Activated CD4-positive, alpha-beta T cell treated with anti-CD3 and anti-CD28 coated beads for 4 hours (primary cell): ENCODE measurements at regions not wholly inside any gene's neighbourhood (a gene's known extent, or its start where the extent isn't known, plus 50 kb on each side); places are given as distances from the start of the nearest gene placed in this dataset.

ENCODE experiments used
- DNase-seq, 2 donors: peaks; one replicate each; pipeline ENCODE4 v3.0.0-alpha.2; 2020

- no peak for DNase-seq
Measured at GRCh38 chr3:102161384-102162006, 273.3 kb upstream of the ZPLD1 start.

DNA sequence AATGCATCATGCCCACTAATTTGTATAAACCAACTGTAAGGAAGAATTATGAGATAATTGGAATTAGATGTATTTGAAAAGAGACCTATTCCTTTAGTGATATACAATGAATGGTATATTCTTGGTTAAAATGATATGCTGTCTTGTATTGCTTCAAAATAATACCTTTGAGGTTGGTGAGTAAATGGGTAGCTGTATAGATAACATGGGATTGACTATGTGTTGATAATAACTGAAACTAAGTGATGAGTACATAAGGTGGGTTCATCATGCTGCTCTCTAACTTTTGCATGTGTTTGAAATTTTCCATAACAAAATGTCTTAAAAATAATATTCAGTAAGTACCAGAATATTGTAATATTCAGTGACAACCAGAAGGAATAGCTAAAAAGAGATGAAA lies 272.6 kb upstream of the ZPLD1 start:
- no peak for DNase-seq

DNA sequence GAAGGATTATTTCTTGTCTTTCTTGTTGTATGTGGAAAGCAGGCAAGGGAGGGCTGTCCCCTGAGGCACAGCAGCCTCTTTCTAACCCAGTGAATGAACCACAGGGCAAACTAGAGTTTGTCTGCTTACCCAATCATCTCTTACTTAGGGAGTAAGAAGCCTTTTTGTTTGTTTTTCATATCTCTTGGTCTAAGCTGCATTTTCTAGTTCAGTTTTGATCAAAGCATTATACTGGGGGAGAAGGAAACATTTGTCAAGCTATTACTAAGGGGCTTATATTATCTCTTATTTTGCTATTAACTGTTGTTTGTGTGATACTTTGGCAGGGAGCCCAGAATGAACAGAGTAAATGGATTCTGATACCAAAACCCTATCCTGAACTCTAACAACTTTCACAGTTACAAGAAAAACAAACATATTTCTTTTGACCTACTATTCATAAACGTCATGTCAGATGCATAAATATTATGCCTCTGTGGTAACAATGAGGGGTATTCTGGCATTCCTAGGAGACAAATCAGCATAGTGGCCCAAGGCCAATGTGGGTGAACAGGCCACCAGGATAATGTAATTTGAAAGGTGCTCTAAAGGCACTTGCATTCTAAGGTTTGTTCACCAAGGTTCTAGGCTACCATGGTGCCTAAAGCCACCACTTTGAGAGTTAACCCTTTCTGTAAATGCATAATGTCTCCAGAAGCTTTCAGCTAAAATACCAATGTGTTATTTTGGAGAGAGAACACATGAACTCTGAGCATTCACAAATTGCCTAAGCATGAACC lies 271.6 kb upstream of the ZPLD1 start:
- DNase-seq: no peak

DNA sequence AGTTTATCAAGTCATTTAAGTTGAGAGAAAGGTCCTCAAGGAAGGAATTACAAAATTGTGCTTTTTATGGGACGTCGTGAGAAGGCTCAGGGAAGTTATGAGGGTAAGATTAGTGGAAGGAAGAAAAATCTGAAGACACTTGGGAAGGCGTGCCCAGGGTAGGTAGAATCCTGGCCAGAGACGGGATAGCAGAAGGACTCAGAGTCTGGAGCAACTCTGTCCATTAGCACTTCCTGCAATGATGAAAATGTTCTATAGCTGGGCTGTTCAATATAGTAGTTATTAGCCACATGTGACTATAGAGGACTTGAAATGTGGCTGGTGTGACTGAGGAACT lies 271.0 kb upstream of the ZPLD1 start:
- no peak for DNase-seq

- DNase-seq: no peak
Measured at GRCh38 chr3:102165367-102165766, 269.4 kb upstream of the ZPLD1 start.

- DNase-seq: no peak
Measured at GRCh38 chr3:102169915-102170479, 264.8 kb upstream of the ZPLD1 start.

DNA sequence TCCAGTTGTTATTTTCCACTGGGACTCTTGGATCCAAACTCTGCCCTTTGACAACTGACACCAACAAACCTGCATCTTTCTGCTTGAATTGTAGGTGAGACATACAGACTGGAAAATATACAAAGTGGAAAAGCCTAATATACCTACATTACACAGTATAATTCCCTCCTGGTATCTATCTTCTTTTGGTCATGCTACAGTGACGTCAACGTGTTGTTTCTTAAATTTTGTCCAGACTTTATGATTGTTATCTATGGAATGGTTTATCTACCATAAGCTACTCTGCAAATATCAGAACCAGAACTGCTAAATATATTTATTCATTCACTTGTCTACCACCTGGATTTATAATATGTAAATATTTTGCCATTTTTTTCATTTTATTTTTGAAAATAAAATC lies 264.3 kb upstream of the ZPLD1 start:
- DNase-seq: no peak

DNA sequence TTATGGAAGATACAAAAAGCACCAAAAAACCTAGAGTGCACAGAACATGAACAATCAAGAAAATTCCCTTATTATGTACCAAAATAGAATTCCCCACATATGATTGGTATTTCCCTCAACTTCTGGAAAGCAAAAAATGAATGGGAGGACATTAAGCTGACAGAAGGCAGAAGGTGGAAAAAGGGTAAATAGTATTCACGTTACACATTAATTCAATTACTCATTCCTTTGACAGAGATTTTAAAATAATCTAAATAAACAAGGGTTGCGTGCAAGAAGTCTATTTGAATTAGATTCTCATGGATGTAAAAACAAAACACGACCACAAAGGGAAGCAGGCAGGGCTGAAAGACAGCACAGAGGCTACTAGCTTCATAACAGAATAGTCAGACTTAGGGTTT lies 260.5 kb upstream of the ZPLD1 start:
- no peak for DNase-seq

DNA sequence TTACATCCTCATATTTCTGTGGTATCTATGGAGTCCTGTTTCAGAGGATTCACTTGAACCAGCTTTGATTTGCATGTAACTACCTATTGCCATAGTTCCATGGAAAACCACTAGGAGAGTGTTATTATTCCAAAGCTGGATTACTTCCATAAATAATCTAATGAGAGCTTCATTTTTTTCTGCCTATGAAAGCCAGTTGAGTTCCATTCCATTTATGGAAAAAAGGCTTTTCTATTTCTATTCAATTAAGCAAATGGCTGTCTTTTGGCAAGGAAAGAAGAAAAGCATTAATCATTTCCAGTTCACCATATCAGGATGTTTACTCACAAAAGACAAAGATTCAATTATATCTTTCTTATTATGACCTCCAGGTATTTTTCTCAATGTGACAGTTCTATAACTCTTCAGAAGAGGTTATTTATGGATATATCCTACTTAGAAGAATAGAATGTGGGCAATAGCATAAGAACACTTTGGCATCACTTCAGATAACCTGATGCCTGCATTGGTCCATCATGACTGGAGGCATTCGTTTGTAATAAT lies 259.9 kb upstream of the ZPLD1 start:
- no peak for DNase-seq

GRCh38 chr3:102176333-102177050 lies 258.3 kb upstream of the ZPLD1 start:
- DNase-seq: no peak

- no peak for DNase-seq
Measured at GRCh38 chr3:102177075-102177755, 257.6 kb upstream of the ZPLD1 start.

DNA sequence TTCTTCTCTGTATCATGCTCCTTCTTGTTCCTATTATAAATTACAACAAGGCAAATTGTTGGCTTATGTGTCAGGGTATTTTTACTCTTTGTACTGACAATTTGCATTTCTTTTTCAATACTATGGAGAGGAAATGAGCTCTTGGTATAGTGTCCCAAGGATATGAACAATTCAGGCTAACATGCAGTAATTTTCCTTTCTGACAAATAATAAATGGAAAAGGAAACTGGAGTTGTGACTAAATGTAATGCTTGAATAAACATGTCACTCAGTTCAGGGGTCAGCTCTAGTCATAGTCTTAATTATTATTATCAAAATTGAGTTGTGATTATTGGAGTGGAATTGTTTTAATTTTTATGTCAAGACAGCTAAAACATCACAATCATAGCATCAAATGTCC lies 256.0 kb upstream of the ZPLD1 start:
- DNase-seq: no peak

GRCh38 chr3:102179326-102180177 lies 255.3 kb upstream of the ZPLD1 start:
- no peak for DNase-seq

- DNase-seq: no peak
Measured at GRCh38 chr3:102180280-102180931, 254.4 kb upstream of the ZPLD1 start.

DNA sequence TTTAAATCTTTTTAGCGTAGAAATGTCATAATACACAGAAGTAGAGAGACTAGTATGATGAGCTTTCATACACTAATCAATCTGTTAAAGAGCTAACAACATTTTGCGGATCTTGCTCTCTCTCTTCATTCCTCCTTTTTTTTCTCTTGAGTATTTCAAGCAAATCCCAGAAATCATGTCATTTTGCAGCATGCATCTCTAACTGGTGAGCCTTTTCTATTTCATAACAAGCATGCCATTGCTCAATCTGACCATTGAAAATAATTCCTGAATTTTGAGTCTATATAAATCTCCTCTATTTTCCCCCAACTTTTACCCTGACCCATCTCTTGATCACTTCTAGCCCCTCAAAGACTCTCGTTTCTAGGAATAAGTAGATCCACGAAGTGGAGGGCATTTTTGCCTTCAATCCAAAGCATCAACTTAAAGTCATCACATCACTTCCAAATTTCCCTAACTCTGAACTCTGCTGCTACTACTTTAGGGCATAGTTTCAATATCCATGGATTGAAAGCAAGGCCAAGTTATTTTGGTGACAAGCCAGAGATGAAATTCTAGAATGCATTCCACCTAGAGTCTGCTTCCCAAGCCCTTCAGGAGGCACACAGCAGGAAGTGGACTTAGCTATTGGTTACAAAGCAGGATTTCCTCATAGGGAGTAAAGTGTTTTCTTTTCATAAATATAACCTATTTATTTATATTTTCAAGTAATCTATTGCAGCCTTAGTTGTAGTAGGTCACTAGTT lies 253.5 kb upstream of the ZPLD1 start:
- DNase-seq: no peak

- DNase-seq: no peak
Measured at GRCh38 chr3:102182162-102182561, 252.7 kb upstream of the ZPLD1 start.

- no peak for DNase-seq
Measured at GRCh38 chr3:102183186-102183585, 251.6 kb upstream of the ZPLD1 start.

DNA sequence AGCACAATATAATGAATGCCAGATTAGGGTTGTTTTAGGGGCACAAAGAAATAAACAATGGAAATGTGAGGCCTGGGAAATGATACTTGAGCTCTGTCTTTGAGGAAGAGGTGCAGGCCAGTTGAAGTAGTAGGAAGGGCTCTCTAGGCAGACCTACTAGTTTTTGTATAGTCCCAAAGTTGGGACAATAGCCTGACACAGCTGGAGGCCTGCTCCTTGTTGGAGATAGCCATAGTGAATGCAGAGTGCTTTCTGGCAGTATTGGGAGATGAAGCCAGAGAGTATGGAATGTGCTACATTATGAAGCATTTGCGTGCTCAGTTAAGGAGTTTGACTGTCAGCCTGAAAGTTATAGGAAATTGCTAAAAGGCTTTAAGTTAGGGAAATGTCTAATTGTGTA lies 251.2 kb upstream of the ZPLD1 start:
- DNase-seq: no peak

DNA sequence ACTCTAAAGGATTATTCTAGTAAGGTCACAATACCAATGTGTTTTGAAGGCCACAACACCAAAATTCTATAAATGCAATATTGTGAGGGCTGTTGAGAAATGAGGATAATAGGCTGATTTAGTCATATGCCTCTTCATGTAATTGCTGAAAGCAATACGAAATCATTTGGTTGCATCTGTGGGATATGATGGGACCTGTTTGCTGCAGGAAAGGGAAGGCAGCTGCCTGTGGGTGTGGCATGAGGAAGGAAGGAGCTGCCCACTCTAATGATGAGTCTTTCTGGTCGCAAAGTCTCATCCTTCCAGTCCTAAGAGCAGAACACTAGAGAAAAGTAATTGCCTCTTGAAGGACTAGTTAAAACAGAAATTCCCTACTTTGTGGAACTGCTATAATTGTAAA lies 245.3 kb upstream of the ZPLD1 start:
- DNase-seq: no peak

DNA sequence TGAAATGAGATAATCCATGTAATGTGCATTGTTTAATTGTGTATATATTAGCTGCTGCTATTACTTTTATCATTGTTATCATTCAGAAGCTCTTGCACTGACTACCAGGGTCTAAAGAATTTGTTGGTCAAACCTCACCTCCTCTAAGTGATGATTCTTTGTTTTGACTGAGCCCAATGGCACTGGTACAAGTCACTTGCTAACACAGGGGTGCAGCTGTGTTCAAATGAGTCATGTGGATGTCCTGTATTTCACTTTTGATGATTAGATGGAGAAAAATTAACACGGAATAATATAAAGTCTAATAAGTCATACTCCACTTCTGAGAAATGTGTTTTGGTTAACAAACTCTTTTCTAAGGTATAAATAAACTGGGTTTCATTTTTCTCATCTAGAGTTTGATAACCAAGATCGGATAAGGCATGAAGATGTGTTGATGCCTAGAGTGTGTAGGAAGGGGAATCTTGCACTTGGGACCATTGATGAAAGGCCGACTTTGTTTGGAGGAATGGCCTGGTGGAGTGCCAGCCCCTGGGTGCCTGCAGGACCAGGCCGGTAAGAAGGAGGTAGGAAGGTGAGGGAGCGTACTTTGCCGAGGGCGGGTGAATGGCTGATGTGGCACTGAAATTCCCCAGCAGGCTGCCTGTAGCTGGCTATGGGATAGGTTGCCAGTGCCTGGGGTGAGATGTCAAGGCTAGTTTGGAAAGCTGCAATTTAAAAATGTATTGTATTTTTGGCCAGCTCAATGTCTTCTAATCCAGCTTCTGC lies 244.7 kb upstream of the ZPLD1 start:
- DNase-seq: no peak
